ENCODE measurements at regions not wholly inside any gene's neighbourhood (a gene's known extent, or its start where the extent isn't known, plus 50 kb on each side); places are given as distances from the start of the nearest gene placed in this dataset.
A peak's percentile ranks its signal among the peaks of the same experiment; 100 is the strongest.
"Not testable (repeated sequence)": the region's sequence is repeated elsewhere in the genome, so short reads cannot be mapped to it uniquely, and the experiment has no call there.

GRCh38 chr10:123221418-123221817 is 67.2 kb downstream of the BUB3 start:
- no peak for DNase-seq (ENCODE audit: insufficient read length, low spot score)
- no peak for TF ChIP-seq POLR2A (IDR thresholded peaks at IDR 0.05; ENCODE audit: low read depth, low read length)
- no peak for TF ChIP-seq SPI1 (IDR thresholded peaks at IDR 0.05; ENCODE audit: low read depth, low read length)
- no peak for TF ChIP-seq POLR2AphosphoS5 (IDR thresholded peaks at IDR 0.05; ENCODE audit: low read depth, low read length)
- no peak for TF ChIP-seq PAX5 (IDR thresholded peaks at IDR 0.05; ENCODE audit: insufficient read depth, low read length, severe bottlenecking)
- TF ChIP-seq TAF1 (IDR thresholded peaks at IDR 0.05; ENCODE audit: low read depth, low read length), result no peak
- no peak for TF ChIP-seq POU2F2 (IDR thresholded peaks at IDR 0.05; ENCODE audit: low read depth, low read length)
- FAIRE-seq, result no peak

- DNase-seq (ENCODE audit: insufficient read length, low spot score), result no peak
- FAIRE-seq, result peak; percentile 58
- TF ChIP-seq POU2F2 (IDR thresholded peaks at IDR 0.05; ENCODE audit: low read depth, low read length), result no peak
- no peak for TF ChIP-seq POLR2AphosphoS5 (IDR thresholded peaks at IDR 0.05; ENCODE audit: low read depth, low read length)
- TF ChIP-seq TAF1 (IDR thresholded peaks at IDR 0.05; ENCODE audit: low read depth, low read length), result no peak
- TF ChIP-seq POLR2A (IDR thresholded peaks at IDR 0.05; ENCODE audit: low read depth, low read length), result no peak
- TF ChIP-seq SPI1 (IDR thresholded peaks at IDR 0.05; ENCODE audit: low read depth, low read length), result no peak
- TF ChIP-seq PAX5 (IDR thresholded peaks at IDR 0.05; ENCODE audit: insufficient read depth, low read length, severe bottlenecking), result no peak
Observed at GRCh38 chr10:123222832-123223231, 68.6 kb downstream of the BUB3 start.

DNA sequence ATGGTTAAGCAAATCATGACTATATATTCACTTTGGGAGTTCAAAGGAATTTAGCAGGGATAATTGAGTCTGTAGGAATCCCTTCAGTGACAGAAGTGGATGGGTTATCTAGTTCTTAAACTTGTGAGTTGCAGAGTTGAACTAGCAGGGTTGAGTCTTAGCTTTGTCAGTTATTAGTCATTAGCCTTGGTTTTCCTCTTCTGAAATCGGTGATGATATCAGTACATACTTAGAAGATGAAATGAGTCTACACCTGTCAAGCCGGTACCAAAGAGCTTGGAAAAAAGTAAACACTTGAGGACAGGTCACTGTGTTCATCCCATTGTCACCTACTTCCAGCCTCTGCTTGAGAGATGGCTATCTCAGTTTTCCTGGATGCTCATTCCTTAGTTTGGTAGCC is 73.5 kb downstream of the BUB3 start:
- FAIRE-seq (no peak), DNase-seq (ENCODE audit: insufficient read length, low spot score) (no peak)
- TF ChIP-seq POLR2A (IDR thresholded peaks at IDR 0.05; ENCODE audit: low read depth, low read length) (no peak), TAF1 (IDR thresholded peaks at IDR 0.05; ENCODE audit: low read depth, low read length) (no peak), SPI1 (IDR thresholded peaks at IDR 0.05; ENCODE audit: low read depth, low read length) (no peak), POLR2AphosphoS5 (IDR thresholded peaks at IDR 0.05; ENCODE audit: low read depth, low read length) (no peak)

DNA sequence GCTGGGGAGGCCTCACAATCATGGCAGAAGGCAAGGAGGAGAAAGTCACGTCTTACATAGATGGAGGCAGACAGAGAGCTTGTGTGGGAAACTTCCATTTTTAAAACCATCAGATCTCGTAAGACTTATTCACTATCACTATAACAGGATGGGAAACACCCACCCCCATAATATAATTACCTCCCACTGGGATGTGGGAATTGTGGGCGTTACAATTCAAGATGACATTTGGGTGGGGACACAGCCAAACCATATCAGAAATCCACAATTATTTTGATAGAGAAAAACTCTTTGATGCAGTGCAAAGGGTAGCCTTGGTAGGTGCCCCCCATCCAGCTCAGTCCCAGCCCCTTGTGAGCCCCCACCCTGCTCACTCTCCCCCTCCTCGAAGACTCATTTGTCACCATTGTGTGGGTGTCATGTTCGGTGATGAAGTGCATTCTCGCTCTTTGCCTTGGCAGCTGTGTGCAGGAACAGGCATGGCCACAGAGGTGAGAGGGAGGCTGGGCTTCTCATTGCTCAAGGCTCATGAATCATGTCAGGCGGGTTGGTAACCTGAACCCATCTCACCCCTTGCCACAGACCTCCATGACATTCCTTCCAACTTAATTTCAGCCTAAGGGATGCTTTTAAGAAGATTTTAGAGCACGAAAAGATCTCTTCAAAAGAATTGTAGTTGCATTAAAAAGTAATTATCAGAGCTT is 75.9 kb downstream of the BUB3 start:
- TF ChIP-seq TAF1 (IDR thresholded peaks at IDR 0.05; ENCODE audit: low read depth, low read length) (no peak), POU2F2 (IDR thresholded peaks at IDR 0.05; ENCODE audit: low read depth, low read length) (no peak), POLR2A (IDR thresholded peaks at IDR 0.05; ENCODE audit: low read depth, low read length) (no peak), POLR2AphosphoS5 (IDR thresholded peaks at IDR 0.05; ENCODE audit: low read depth, low read length) (no peak), SPI1 (IDR thresholded peaks at IDR 0.05; ENCODE audit: low read depth, low read length) (no peak), PAX5 (IDR thresholded peaks at IDR 0.05; ENCODE audit: insufficient read depth, low read length, severe bottlenecking) (no peak)
- FAIRE-seq (no peak), DNase-seq (ENCODE audit: insufficient read length, low spot score) (no peak)

- not testable (repeated sequence) for DNase-seq (ENCODE audit: insufficient read length, low spot score); FAIRE-seq
Observed at GRCh38 chr10:123232879-123233278, 78.7 kb downstream of the BUB3 start.

GRCh38 chr10:123235014-123235413 is 80.8 kb downstream of the BUB3 start:
- not testable (repeated sequence) for FAIRE-seq; DNase-seq (ENCODE audit: insufficient read length, low spot score)

GRCh38 chr10:123236126-123236525 is 81.9 kb downstream of the BUB3 start:
- no peak for TF ChIP-seq POU2F2 (IDR thresholded peaks at IDR 0.05; ENCODE audit: low read depth, low read length)
- TF ChIP-seq POLR2AphosphoS5 (IDR thresholded peaks at IDR 0.05; ENCODE audit: low read depth, low read length), result no peak
- no peak for TF ChIP-seq TAF1 (IDR thresholded peaks at IDR 0.05; ENCODE audit: low read depth, low read length)
- TF ChIP-seq POLR2A (IDR thresholded peaks at IDR 0.05; ENCODE audit: low read depth, low read length), result no peak
- no peak for TF ChIP-seq SPI1 (IDR thresholded peaks at IDR 0.05; ENCODE audit: low read depth, low read length)
- no peak for TF ChIP-seq PAX5 (IDR thresholded peaks at IDR 0.05; ENCODE audit: insufficient read depth, low read length, severe bottlenecking)
- DNase-seq (ENCODE audit: insufficient read length, low spot score) (no peak), FAIRE-seq (peak; percentile 63)

- DNase-seq (ENCODE audit: insufficient read length, low spot score), result no peak
- TF ChIP-seq POLR2AphosphoS5 (IDR thresholded peaks at IDR 0.05; ENCODE audit: low read depth, low read length), result no peak
- no peak for TF ChIP-seq POU2F2 (IDR thresholded peaks at IDR 0.05; ENCODE audit: low read depth, low read length)
- TF ChIP-seq POLR2A (IDR thresholded peaks at IDR 0.05; ENCODE audit: low read depth, low read length), result no peak
- no peak for TF ChIP-seq SPI1 (IDR thresholded peaks at IDR 0.05; ENCODE audit: low read depth, low read length)
- no peak for TF ChIP-seq TAF1 (IDR thresholded peaks at IDR 0.05; ENCODE audit: low read depth, low read length)
- no peak for TF ChIP-seq PAX5 (IDR thresholded peaks at IDR 0.05; ENCODE audit: insufficient read depth, low read length, severe bottlenecking)
- FAIRE-seq, result no peak
Observed at GRCh38 chr10:123240250-123240649, 86.0 kb downstream of the BUB3 start.

DNA sequence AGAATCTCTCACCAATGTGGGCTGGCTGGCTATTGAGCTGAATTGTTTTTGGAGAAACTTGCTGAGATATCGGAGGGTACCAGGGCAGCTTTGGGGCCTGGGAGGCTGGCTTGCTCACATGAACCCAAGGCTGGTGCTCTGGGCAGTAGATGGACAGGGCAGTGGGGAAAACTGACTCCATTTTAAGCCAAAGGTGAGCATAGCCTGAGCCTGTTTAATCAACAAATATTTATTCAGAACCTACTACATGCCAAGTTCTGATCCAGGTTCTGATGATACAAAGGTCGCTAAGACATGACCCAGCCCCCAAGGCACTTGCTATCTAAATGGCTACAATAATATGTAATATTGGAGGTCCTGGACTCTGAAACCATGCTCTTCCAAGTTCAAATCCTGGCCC is 86.6 kb downstream of the BUB3 start:
- DNase-seq (ENCODE audit: insufficient read length, low spot score) (no peak), FAIRE-seq (no peak)
- TF ChIP-seq POLR2AphosphoS5 (IDR thresholded peaks at IDR 0.05; ENCODE audit: low read depth, low read length), result no peak
- no peak for TF ChIP-seq SPI1 (IDR thresholded peaks at IDR 0.05; ENCODE audit: low read depth, low read length)
- TF ChIP-seq POLR2A (IDR thresholded peaks at IDR 0.05; ENCODE audit: low read depth, low read length), result no peak
- no peak for TF ChIP-seq TAF1 (IDR thresholded peaks at IDR 0.05; ENCODE audit: low read depth, low read length)
- no peak for TF ChIP-seq POU2F2 (IDR thresholded peaks at IDR 0.05; ENCODE audit: low read depth, low read length)
- TF ChIP-seq PAX5 (IDR thresholded peaks at IDR 0.05; ENCODE audit: insufficient read depth, low read length, severe bottlenecking), result no peak

- peak; percentile 78 for FAIRE-seq
- peak; percentile 50; the same call in 1 of the 2 replicates for TF ChIP-seq SPI1 (IDR thresholded peaks at IDR 0.05; ENCODE audit: low read depth, low read length)
- no peak for TF ChIP-seq POLR2AphosphoS5 (IDR thresholded peaks at IDR 0.05; ENCODE audit: low read depth, low read length)
- DNase-seq (ENCODE audit: insufficient read length, low spot score), result peak; percentile 20
Observed at GRCh38 chr10:123241391-123242141, 87.4 kb downstream of the BUB3 start.
